Left ventricle myocardium inferior (tissue), 1 donor: ENCODE measurements at regions not wholly inside any gene's neighbourhood (a gene's known extent, or its start where the extent isn't known, plus 50 kb on each side); places are given as distances from the start of the nearest gene placed in this dataset.

Experiments
- DNase-seq: peaks from one replicate; pipeline ENCODE4 v3.0.0-alpha.2; 2020
- H3K27ac ChIP-seq: fragments of 200-600 bp; replicated peaks from 2 replicates; pipeline ENCODE4 v1.8.0; 2021
- H3K27me3 ChIP-seq: fragments of 200-600 bp; 2 replicates; pipeline ENCODE4 v1.8.0; 2021; ENCODE audit warnings: low read depth
- H3K36me3 ChIP-seq: fragments of 200-600 bp; 2 replicates; pipeline ENCODE4 v1.8.0; 2021
- H3K4me1 ChIP-seq: fragments of 200-600 bp; 2 replicates; pipeline ENCODE4 v1.8.0; 2021
- H3K4me3 ChIP-seq: fragments of 200-600 bp; 2 replicates; pipeline ENCODE4 v1.8.0; 2021; ENCODE audit warnings: mild to moderate bottlenecking, moderate library complexity
- H3K9me3 ChIP-seq: fragments of 200-600 bp; replicated peaks from 2 replicates; pipeline ENCODE4 v1.8.0; 2021
- intact Hi-C: fragments of 100-400 bp; cut with micrococcal nuclease; formaldehyde crosslinking; loops from one replicate; pipeline ENCODE4 v1.11.0; 2022
- TF ChIP-seq, protein P1 (sequence below): fragments of 200-600 bp; IDR thresholded peaks from 2 replicates; pipeline ENCODE4 v1.8.0; 2021; ENCODE audit warnings: antibody characterized with exemption, mild to moderate bottlenecking, borderline replicate concordance
- donor health status: DM: no; HTN: yes; CAD: no; lungs with severe emphysema.

DNA sequence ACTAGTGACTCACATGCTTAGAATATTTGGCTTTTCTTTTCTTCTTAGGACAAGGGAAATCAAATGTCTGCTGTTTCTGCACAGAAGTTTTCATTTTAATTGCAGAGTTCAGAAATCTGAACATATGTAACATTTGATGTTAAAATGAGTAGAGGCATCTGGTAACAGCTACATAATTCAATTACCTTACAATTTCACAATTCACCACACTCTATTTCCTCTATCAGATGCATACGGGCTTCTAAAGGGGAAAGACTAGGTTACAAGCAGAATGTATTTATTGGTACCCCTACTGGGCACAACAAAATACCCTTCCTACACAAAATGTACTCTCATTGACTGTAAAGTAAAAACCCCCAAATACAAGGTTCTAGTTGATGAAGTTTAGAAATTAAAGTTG is 176.0 kb downstream of the SOX2 start:
- Histone ChIP-seq H3K27ac (no peak overlapping the region), H3K27me3 (peaks cover 9% of the 10 kb centered on the region), H3K4me1 (no peaks in the 10 kb centered on the region), H3K9me3 (no peaks in the 10 kb centered on the region), H3K4me3 (no peak overlapping the region), H3K36me3 (no peaks in the 10 kb centered on the region)
- TF ChIP-seq, protein P1, sequence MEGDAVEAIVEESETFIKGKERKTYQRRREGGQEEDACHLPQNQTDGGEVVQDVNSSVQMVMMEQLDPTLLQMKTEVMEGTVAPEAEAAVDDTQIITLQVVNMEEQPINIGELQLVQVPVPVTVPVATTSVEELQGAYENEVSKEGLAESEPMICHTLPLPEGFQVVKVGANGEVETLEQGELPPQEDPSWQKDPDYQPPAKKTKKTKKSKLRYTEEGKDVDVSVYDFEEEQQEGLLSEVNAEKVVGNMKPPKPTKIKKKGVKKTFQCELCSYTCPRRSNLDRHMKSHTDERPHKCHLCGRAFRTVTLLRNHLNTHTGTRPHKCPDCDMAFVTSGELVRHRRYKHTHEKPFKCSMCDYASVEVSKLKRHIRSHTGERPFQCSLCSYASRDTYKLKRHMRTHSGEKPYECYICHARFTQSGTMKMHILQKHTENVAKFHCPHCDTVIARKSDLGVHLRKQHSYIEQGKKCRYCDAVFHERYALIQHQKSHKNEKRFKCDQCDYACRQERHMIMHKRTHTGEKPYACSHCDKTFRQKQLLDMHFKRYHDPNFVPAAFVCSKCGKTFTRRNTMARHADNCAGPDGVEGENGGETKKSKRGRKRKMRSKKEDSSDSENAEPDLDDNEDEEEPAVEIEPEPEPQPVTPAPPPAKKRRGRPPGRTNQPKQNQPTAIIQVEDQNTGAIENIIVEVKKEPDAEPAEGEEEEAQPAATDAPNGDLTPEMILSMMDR: no peak
- DNase-seq: no peak
- intact Hi-C loops: no loop called here

DNA sequence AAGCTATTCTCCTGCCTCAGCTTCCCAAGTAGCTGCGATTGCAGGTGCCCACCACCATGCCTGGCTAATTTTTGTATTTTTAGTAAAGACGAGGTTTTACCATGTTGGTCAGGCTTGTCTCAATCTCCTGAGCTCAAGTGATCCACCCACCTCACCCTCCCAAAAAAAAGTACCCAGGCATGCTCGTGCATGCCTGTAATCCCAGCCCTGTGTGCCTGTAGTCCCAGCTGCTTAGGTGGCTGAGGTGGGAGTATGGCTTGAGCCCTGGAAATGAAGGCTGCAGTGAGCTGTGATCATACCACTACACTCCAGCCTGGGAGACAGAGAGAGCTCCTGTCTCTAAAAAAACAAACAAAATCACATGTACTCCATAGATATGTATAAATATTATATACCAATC is 176.5 kb downstream of the SOX2 start:
- DNase-seq: no peak
- Histone ChIP-seq H3K4me3 (no peak overlapping the region), H3K36me3 (no peaks in the 10 kb centered on the region), H3K27me3 (peaks cover 9% of the 10 kb centered on the region), H3K9me3 (no peaks in the 10 kb centered on the region), H3K4me1 (no peaks in the 10 kb centered on the region), H3K27ac (no peak overlapping the region)
- intact Hi-C loops: no loop called here
- TF ChIP-seq, protein P1: no peak

DNA sequence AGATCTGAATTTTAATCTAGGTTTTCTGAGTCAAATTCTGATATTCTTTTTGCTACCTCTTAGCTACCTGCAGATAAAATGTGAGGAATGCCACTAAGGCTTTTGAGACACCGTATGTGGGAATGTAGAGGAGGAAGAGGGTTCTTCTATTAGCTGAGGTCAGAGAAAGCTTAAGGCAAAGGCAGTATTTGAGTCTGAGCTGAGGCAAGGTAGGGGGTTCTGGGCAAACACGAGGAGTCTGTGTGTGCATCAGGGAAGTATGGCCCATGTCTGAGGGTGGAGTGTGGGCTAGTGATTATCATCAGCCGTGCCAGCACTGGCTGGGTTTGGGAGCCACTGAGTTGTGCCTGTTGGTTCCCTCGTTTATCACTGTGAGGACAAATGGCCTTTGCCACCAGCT is 181.1 kb downstream of the SOX2 start:
- Histone ChIP-seq H3K27me3 (peaks cover 9% of the 10 kb centered on the region), H3K9me3 (no peaks in the 10 kb centered on the region), H3K4me1 (no peaks in the 10 kb centered on the region), H3K36me3 (no peaks in the 10 kb centered on the region), H3K27ac (no peak overlapping the region), H3K4me3 (no peak overlapping the region)
- DNase-seq: no peak
- intact Hi-C loops: no loop called here
- TF ChIP-seq, protein P1: no peak

DNA sequence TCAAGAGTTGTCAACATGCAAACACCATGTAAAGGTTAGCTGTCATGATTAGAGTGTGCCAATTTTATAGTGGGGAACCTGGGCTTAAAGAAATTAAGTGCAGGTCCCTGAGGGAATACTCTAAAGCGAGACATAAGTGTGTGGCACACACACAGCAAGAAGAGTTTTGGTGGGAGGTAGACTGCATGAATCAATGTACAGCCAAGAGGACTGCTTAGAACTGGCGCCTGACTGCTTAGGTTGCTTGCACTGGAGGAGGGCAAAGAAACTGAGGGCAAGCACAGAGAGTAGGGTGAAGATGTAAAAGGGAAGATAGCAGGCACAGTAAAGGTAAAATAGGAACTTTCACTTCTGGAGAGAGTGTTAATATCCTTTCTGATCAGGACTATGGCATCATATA is 184.9 kb downstream of the SOX2 start:
- Histone ChIP-seq H3K4me1 (no peaks in the 10 kb centered on the region), H3K27me3 (no peaks in the 10 kb centered on the region), H3K27ac (no peak overlapping the region), H3K4me3 (no peak overlapping the region), H3K9me3 (no peaks in the 10 kb centered on the region), H3K36me3 (no peaks in the 10 kb centered on the region)
- TF ChIP-seq, protein P1: no peak
- intact Hi-C loops: no loop called here
- DNase-seq: no peak

DNA sequence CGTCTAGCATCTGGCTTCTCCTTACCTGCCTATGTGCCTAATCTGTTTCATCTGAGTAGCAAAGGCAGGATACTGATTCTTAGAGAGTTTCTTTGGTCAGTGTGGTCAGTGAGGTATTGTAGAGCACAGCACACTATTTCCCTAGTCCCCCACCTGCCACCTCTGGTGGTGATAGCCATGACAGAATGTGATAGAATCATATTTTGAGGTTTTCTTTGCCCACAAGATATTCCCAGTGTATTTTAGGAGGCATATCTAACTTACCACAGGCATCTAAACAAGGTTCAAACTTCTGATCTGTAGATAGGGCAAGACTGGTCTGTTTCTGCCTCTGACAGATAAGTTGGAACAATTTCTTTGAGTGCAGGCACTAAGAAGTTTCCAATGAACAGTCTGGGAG is 188.0 kb downstream of the SOX2 start:
- TF ChIP-seq, protein P1: no peak
- Histone ChIP-seq H3K36me3 (no peaks in the 10 kb centered on the region), H3K27me3 (peaks cover 6% of the 10 kb centered on the region), H3K9me3 (no peaks in the 10 kb centered on the region), H3K27ac (no peak overlapping the region), H3K4me3 (no peak overlapping the region), H3K4me1 (no peaks in the 10 kb centered on the region)
- intact Hi-C loops: no loop called here
- DNase-seq: no peak

DNA sequence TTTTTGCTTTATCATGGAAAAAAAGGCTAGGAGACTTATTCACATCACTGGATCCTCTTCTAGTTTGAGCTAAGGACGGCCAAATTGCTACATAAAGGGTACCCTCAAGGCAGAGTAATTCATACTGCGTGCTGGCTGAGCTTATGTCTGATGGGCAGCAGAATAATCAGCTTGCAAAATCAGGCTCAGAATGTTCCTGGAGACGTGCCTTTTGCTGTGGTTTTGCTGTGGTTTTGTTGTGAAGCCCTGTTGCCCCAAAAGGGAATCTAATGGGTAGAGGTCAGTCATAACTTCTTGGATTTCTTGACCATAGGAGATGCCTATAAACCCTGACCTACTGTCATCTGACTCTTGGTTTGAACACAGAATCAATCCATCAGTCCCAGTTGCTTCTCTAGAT is 189.9 kb downstream of the SOX2 start:
- intact Hi-C loops: no loop called here
- no peak for DNase-seq
- Histone ChIP-seq H3K4me1 (no peaks in the 10 kb centered on the region), H3K27me3 (peaks cover 6% of the 10 kb centered on the region), H3K27ac (no peak overlapping the region), H3K36me3 (no peaks in the 10 kb centered on the region), H3K4me3 (no peak overlapping the region), H3K9me3 (no peaks in the 10 kb centered on the region)
- TF ChIP-seq, protein P1: no peak
